ENCODE measurements at regions not wholly inside any gene's neighbourhood (a gene's known extent, or its start where the extent isn't known, plus 50 kb on each side); places are given as distances from the start of the nearest gene placed in this dataset.

DNA sequence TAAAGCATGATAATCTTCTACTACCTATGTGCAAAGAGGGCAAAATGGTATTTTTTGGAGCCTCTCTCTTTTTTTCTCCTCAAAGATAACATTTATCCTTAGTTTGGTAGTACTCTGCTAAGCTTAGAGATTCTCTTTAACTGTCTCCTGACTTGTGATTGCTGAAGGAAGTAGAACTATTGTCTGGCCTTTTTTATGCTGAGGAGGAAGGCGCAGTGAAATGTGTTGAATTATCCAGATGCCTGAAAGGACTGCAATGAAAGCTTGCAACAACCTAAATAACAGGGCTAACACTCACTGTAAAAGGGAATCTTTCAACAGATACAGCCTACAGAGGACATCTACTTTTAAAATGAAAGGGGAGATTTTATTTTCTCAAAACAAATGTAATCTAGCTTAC is 59.5 kb upstream of the CCDC160 start:
- Histone ChIP-seq H3K9ac (ENCODE audit: low read length) (no peak overlapping the region), H3F3A (ENCODE audit: insufficient read depth, low read length, poor library complexity, severe bottlenecking) (no peaks in the 10 kb centered on the region), H3K36me3 (ENCODE audit: insufficient read depth, low read length) (no peaks in the 10 kb centered on the region), H3K79me2 (replicated peaks; ENCODE audit: insufficient read depth, low read length) (no peaks in the 10 kb centered on the region), H3K9me2 (ENCODE audit: insufficient read depth, low read length) (no peaks in the 10 kb centered on the region), H3K9me3 (ENCODE audit: low read length) (no peaks in the 10 kb centered on the region), H3K4me3 (ENCODE audit: low read length) (no peak overlapping the region), H2AFZ (ENCODE audit: low read depth, low read length) (no peak overlapping the region), H3K27me3 (ENCODE audit: insufficient read depth, low read depth, low read length) (peaks cover 12% of the 10 kb centered on the region), H3K27ac (ENCODE audit: low read length) (no peak overlapping the region), H4K20me1 (ENCODE audit: insufficient read depth) (no peaks in the 10 kb centered on the region), H3K4me2 (ENCODE audit: low read length) (no peak overlapping the region)
- TF ChIP-seq, protein P1, sequence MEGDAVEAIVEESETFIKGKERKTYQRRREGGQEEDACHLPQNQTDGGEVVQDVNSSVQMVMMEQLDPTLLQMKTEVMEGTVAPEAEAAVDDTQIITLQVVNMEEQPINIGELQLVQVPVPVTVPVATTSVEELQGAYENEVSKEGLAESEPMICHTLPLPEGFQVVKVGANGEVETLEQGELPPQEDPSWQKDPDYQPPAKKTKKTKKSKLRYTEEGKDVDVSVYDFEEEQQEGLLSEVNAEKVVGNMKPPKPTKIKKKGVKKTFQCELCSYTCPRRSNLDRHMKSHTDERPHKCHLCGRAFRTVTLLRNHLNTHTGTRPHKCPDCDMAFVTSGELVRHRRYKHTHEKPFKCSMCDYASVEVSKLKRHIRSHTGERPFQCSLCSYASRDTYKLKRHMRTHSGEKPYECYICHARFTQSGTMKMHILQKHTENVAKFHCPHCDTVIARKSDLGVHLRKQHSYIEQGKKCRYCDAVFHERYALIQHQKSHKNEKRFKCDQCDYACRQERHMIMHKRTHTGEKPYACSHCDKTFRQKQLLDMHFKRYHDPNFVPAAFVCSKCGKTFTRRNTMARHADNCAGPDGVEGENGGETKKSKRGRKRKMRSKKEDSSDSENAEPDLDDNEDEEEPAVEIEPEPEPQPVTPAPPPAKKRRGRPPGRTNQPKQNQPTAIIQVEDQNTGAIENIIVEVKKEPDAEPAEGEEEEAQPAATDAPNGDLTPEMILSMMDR (IDR thresholded peaks at IDR 0.05; ENCODE audit: poor library complexity, severe bottlenecking), result no peak
- TF ChIP-seq EP300 (conservative IDR thresholded peaks at IDR 0.05; ENCODE audit: poor library complexity, severe bottlenecking) (no peak), SMC3 (conservative IDR thresholded peaks at IDR 0.05; ENCODE audit: poor library complexity) (no peak), EZH2 (IDR thresholded peaks at IDR 0.05; ENCODE audit: borderline replicate concordance, insufficient read depth, low read length, poor library complexity, severe bottlenecking) (no peak), RAD21 (conservative IDR thresholded peaks at IDR 0.05) (no peak), TAF1 (IDR thresholded peaks at IDR 0.05; ENCODE audit: low read depth) (no peak), MXI1 (conservative IDR thresholded peaks at IDR 0.05; ENCODE audit: poor library complexity, severe bottlenecking) (no peak), POLR2AphosphoS5 (IDR thresholded peaks at IDR 0.05) (no peak)
- TF ChIP-seq, protein P2, sequence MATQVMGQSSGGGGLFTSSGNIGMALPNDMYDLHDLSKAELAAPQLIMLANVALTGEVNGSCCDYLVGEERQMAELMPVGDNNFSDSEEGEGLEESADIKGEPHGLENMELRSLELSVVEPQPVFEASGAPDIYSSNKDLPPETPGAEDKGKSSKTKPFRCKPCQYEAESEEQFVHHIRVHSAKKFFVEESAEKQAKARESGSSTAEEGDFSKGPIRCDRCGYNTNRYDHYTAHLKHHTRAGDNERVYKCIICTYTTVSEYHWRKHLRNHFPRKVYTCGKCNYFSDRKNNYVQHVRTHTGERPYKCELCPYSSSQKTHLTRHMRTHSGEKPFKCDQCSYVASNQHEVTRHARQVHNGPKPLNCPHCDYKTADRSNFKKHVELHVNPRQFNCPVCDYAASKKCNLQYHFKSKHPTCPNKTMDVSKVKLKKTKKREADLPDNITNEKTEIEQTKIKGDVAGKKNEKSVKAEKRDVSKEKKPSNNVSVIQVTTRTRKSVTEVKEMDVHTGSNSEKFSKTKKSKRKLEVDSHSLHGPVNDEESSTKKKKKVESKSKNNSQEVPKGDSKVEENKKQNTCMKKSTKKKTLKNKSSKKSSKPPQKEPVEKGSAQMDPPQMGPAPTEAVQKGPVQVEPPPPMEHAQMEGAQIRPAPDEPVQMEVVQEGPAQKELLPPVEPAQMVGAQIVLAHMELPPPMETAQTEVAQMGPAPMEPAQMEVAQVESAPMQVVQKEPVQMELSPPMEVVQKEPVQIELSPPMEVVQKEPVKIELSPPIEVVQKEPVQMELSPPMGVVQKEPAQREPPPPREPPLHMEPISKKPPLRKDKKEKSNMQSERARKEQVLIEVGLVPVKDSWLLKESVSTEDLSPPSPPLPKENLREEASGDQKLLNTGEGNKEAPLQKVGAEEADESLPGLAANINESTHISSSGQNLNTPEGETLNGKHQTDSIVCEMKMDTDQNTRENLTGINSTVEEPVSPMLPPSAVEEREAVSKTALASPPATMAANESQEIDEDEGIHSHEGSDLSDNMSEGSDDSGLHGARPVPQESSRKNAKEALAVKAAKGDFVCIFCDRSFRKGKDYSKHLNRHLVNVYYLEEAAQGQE (IDR thresholded peaks at IDR 0.05; ENCODE audit: borderline replicate concordance), result no peak

DNA sequence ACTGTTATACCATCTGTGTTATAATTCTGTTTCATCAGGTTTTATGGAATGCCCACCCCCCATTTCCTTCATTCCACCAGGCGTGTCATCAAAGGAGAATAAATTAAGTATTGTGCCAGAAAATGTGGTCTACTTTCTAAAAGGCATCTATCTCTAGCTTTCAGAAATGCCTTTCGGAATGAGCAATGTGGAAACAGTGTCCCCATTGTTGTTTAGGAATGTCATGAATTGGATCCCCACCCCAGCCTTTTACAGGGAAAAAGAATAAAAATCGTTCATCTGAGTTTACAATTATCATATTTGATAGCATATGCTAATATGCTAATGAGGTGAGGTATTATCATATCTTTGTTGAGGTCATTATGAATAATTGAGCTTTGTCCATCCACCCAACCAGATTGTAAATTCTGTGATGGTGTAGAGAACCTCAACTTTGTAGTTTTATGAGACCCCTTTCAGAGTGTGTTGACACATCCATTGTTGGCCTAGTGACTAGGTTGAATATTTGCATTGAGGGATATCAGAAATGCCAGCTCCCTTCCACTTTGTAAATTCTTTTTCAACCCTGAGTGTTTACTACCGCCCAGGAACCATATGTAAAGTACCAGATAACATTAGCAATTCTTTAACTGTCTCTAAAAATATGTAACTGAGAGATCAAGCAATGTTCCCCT is 56.2 kb upstream of the CCDC160 start:
- no peaks in the 10 kb centered on the region for H3K27me3 ChIP-seq (ENCODE audit: insufficient read depth, low read depth, low read length)

More for the DNA sequence above, 56.2 kb upstream of the CCDC160 start:
- Histone ChIP-seq H3K9me3 (ENCODE audit: low read length) (no peaks in the 10 kb centered on the region), H3K36me3 (ENCODE audit: insufficient read depth, low read length) (no peaks in the 10 kb centered on the region), H3K4me2 (ENCODE audit: low read length) (no peak overlapping the region), H3K9me2 (ENCODE audit: insufficient read depth, low read length) (no peaks in the 10 kb centered on the region), H3K9ac (ENCODE audit: low read length) (no peak overlapping the region), H3K4me3 (ENCODE audit: low read length) (no peak overlapping the region), H3F3A (ENCODE audit: insufficient read depth, low read length, poor library complexity, severe bottlenecking) (no peaks in the 10 kb centered on the region), H2AFZ (ENCODE audit: low read depth, low read length) (no peak overlapping the region), H4K20me1 (ENCODE audit: insufficient read depth) (no peaks in the 10 kb centered on the region), H3K27ac (ENCODE audit: low read length) (no peak overlapping the region), H3K79me2 (replicated peaks; ENCODE audit: insufficient read depth, low read length) (no peaks in the 10 kb centered on the region)
- TF ChIP-seq EZH2 (IDR thresholded peaks at IDR 0.05; ENCODE audit: borderline replicate concordance, insufficient read depth, low read length, poor library complexity, severe bottlenecking) (no peak), EP300 (conservative IDR thresholded peaks at IDR 0.05; ENCODE audit: poor library complexity, severe bottlenecking) (no peak), MXI1 (conservative IDR thresholded peaks at IDR 0.05; ENCODE audit: poor library complexity, severe bottlenecking) (no peak), POLR2AphosphoS5 (IDR thresholded peaks at IDR 0.05) (no peak), RAD21 (conservative IDR thresholded peaks at IDR 0.05) (no peak), SMC3 (conservative IDR thresholded peaks at IDR 0.05; ENCODE audit: poor library complexity) (no peak), TAF1 (IDR thresholded peaks at IDR 0.05; ENCODE audit: low read depth) (no peak)
- TF ChIP-seq, protein P1 (IDR thresholded peaks at IDR 0.05; ENCODE audit: poor library complexity, severe bottlenecking), result no peak
- TF ChIP-seq, protein P2 (IDR thresholded peaks at IDR 0.05; ENCODE audit: borderline replicate concordance), result no peak
